CD8-positive, alpha-beta memory T cell (primary cell): ENCODE measurements at regions not wholly inside any gene's neighbourhood (a gene's known extent, or its start where the extent isn't known, plus 50 kb on each side); places are given as distances from the start of the nearest gene placed in this dataset.

Experiments used
- CTCF ChIA-PET: fragments of 350-600 bp; sonication (Branson Sonifier 250); formaldehyde crosslinking; loops from one replicate; lab custom pipeline; 2021; ENCODE audit warnings: antibody characterized with exemption; lab: Charles Lee
- POLR2A ChIA-PET: fragments of 350-600 bp; sonication (Branson Sonifier 250); formaldehyde crosslinking; loops from one replicate; lab custom pipeline; 2021; ENCODE audit warnings: antibody characterized with exemption; lab: Charles Lee
- DNase-seq, 5 donors: peaks; one replicate each; pipeline versions ENCODE4 v3.0.0 to v3.0.0-alpha.2; 2020 to 2022; ENCODE audit warnings: mixed read lengths in 1 of 5
- H3K27ac ChIP-seq: one replicate; pipeline ENCODE4 v1.7.0; 2013; ENCODE audit warnings: low read depth, mild to moderate bottlenecking, low read length, moderate library complexity
- H3K27me3 ChIP-seq: 2 replicates; pipeline ENCODE4 v1.7.0; 2013; ENCODE audit warnings: low read length, mild to moderate bottlenecking; ENCODE audit not compliant: insufficient read depth, poor library complexity, severe bottlenecking
- H3K36me3 ChIP-seq: 2 replicates; pipeline ENCODE4 v1.7.0; 2013; ENCODE audit warnings: mild to moderate bottlenecking, low read length, moderate library complexity; ENCODE audit not compliant: insufficient read depth
- H3K4me1 ChIP-seq: 2 replicates; pipeline ENCODE4 v1.7.0; 2013; ENCODE audit warnings: mild to moderate bottlenecking, low read length, moderate library complexity; ENCODE audit not compliant: insufficient read depth
- H3K4me3 ChIP-seq: 2 replicates; pipeline ENCODE4 v1.7.0; 2013; ENCODE audit warnings: mild to moderate bottlenecking, low read length
- H3K9me3 ChIP-seq: 2 replicates; pipeline ENCODE4 v1.7.0; 2013; ENCODE audit warnings: mild to moderate bottlenecking, low read length
- H3K27ac Mint-ChIP-seq, 8 donors: one replicate each; pipeline ENCODE4 v1.8.0; 2020 to 2021; ENCODE audit warnings: mixed read lengths in 8 of 8, mild to moderate bottlenecking in 6 of 8, inconsistent platforms in 3 of 8, moderate library complexity in 3 of 8
- H3K27me3 Mint-ChIP-seq, 2 donors: one replicate each; pipeline ENCODE4 v1.8.0; 2020 to 2021; ENCODE audit warnings: mixed read lengths in 2 of 2, mild to moderate bottlenecking in 1 of 2, moderate library complexity in 1 of 2
- H3K36me3 Mint-ChIP-seq, 3 donors: one replicate each; pipeline ENCODE4 v1.8.0; 2020 to 2021; ENCODE audit warnings: mixed read lengths in 3 of 3, inconsistent platforms in 1 of 3, mild to moderate bottlenecking in 1 of 3
- H3K4me1 Mint-ChIP-seq, 3 donors: one replicate each; pipeline ENCODE4 v1.8.0; 2020 to 2021; ENCODE audit warnings: mixed read lengths in 3 of 3, inconsistent platforms in 1 of 3, mild to moderate bottlenecking in 1 of 3
- H3K4me3 Mint-ChIP-seq, 7 donors: one replicate each; pipeline ENCODE4 v1.8.0; 2020 to 2021; ENCODE audit warnings: mixed read lengths in 7 of 7, mild to moderate bottlenecking in 6 of 7, moderate library complexity in 4 of 7, inconsistent platforms in 2 of 7
- H3K9me3 Mint-ChIP-seq, 5 donors: one replicate each; pipeline ENCODE4 v1.8.0; 2020 to 2022; ENCODE audit warnings: mixed read lengths in 5 of 5, mild to moderate bottlenecking in 3 of 5, moderate library complexity in 2 of 5, inconsistent platforms in 1 of 5

DNA sequence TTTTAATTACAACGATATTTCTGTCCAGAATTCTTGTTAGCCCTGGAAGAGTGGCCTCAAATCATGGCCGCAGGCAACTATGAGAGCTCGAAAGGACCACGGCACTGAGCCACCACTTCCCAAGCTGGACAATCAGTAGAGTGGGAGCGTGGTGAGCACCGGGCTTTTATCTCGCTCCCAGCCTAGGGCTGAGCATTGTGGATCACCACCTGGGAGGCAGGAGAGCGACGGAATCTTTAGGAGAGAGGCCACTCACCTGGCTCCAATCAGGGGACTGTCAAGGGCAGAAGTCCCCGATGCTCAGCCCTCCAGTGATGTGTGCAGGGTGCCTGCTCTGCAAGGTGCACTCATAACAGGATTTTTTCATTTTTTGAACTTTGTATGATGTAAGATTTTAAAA, 377.1 kb upstream of the B3GAT1 start:
- DNase-seq: no peak
- ChIA-PET CTCF (no interaction called here), POLR2A (no interaction called here)
- Mint-ChIP-seq H3K4me3 (no peak overlapping the region), H3K9me3 (no peaks in the 10 kb centered on the region), H3K36me3 (no peaks in the 10 kb centered on the region), H3K4me1 (no peaks in the 10 kb centered on the region), H3K27ac (no peak overlapping the region), H3K27me3 (peaks cover 0 to 23% of the 10 kb centered on the region in 2 donors)
- no peak overlapping the region for H3K27ac ChIP-seq
- H3K36me3 ChIP-seq: no peaks in the 10 kb centered on the region
- no peak overlapping the region for H3K4me3 ChIP-seq
- no peaks in the 10 kb centered on the region for H3K9me3 ChIP-seq
- H3K27me3 ChIP-seq: peaks cover 4% of the 10 kb centered on the region
- H3K4me1 ChIP-seq: no peaks in the 10 kb centered on the region

DNA sequence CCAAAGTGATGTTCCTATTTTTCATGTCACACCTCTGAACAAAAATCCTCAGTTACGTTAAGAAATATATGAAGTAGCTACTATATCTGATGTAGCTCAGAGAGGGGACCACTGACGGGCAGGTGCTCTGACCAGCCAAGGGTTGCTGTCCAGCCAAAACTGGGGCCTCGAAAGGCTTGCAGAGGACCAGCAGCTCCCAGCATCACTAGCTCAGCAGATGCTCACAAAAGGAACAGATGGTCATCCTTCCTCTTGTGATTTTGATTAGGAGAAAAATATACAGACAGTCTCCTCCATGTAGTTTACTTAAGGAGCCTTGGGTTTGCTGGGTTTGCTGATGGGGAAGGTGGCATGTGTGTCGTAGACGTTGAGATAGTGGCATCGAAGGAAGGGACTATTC, 374.6 kb upstream of the B3GAT1 start:
- H3K4me3 ChIP-seq: no peak overlapping the region
- no peak overlapping the region for H3K4me3 Mint-ChIP-seq
- no peaks in the 10 kb centered on the region for H3K9me3 ChIP-seq
- no peaks in the 10 kb centered on the region for H3K36me3 ChIP-seq
- peaks cover 10% of the 10 kb centered on the region for H3K27me3 ChIP-seq
- ChIA-PET CTCF (no interaction called here), POLR2A (no interaction called here)
- DNase-seq: no peak
- no peaks in the 10 kb centered on the region for H3K4me1 Mint-ChIP-seq
- H3K27ac Mint-ChIP-seq: no peak overlapping the region
- H3K9me3 Mint-ChIP-seq: no peaks in the 10 kb centered on the region
- no peaks in the 10 kb centered on the region for H3K4me1 ChIP-seq
- H3K27me3 Mint-ChIP-seq: peaks cover 3 to 42% of the 10 kb centered on the region in 2 donors
- H3K27ac ChIP-seq: no peak overlapping the region
- H3K36me3 Mint-ChIP-seq: no peaks in the 10 kb centered on the region

DNA sequence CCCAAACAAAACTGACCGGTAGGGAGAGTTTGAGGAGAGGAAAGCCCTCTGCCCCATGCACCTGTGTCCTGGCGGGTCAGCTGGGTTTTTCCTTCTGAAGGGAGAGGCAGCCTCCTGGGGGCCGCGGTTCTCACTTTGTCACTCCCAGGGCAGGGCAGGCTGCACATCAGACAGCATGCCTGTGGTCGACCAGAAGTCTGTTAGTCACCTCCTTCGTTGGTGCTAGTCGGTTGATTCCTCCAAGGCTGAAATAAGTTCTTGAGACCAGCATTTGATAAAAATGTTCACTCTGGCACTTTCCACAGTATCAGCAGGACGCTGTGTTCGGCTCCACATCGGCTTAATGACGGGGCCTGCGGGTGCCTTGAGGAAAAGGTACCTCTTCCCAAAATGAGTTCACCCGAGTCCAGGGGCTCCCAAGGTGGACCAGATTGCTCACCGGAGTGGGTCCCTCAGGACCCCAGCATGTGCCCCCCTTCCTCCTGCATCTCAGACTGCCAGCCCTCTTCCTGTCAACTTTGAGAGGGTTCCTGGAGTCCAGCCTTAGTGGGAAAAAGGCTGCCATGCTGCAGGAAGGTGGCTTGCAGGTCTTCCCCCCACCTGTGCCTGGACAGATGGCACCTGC, 373.7 kb upstream of the B3GAT1 start:
- ChIA-PET POLR2A (no interaction called here), CTCF (no interaction called here)
- H3K36me3 ChIP-seq: no peaks in the 10 kb centered on the region
- H3K4me1 Mint-ChIP-seq: no peaks in the 10 kb centered on the region
- no peaks in the 10 kb centered on the region for H3K9me3 Mint-ChIP-seq
- no peak overlapping the region for H3K27ac ChIP-seq
- H3K27me3 Mint-ChIP-seq: peaks cover 3 to 45% of the 10 kb centered on the region in 2 donors
- no peak for DNase-seq
- H3K4me3 Mint-ChIP-seq: no peak overlapping the region
- H3K4me1 ChIP-seq: no peaks in the 10 kb centered on the region
- H3K27me3 ChIP-seq: peaks cover 10% of the 10 kb centered on the region
- H3K27ac Mint-ChIP-seq: no peak overlapping the region
- no peaks in the 10 kb centered on the region for H3K9me3 ChIP-seq
- no peaks in the 10 kb centered on the region for H3K36me3 Mint-ChIP-seq
- H3K4me3 ChIP-seq: no peak overlapping the region

DNA sequence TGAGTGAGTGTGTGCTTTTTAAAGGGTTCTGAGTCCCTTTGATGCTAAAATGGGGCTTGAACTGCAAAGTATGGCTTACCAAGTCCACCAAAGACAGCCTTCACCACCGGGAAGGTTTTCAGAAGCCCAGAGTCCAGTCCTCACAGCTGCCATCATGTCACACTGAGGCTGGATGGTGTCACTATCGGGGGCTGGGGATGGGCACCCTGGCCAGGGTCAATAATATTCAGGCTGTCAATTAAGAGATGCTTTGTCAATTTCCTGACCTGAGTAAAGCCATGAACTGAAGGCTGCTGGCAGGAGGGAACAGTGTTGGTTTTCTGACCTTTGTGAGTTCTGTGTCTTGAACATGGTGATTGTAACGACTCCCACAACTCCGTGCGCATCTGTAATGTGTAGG, 373.0 kb upstream of the B3GAT1 start:
- Histone ChIP-seq H3K4me3 (no peak overlapping the region), H3K27me3 (peaks cover 10% of the 10 kb centered on the region), H3K9me3 (no peaks in the 10 kb centered on the region), H3K4me1 (no peaks in the 10 kb centered on the region), H3K27ac (no peak overlapping the region), H3K36me3 (no peaks in the 10 kb centered on the region)
- Mint-ChIP-seq H3K4me1 (no peaks in the 10 kb centered on the region), H3K27me3 (peaks cover 4 to 49% of the 10 kb centered on the region in 2 donors), H3K27ac (no peak overlapping the region), H3K4me3 (no peak overlapping the region), H3K9me3 (no peaks in the 10 kb centered on the region), H3K36me3 (no peaks in the 10 kb centered on the region)
- no peak for DNase-seq
- ChIA-PET CTCF (no interaction called here), POLR2A (no interaction called here)

DNA sequence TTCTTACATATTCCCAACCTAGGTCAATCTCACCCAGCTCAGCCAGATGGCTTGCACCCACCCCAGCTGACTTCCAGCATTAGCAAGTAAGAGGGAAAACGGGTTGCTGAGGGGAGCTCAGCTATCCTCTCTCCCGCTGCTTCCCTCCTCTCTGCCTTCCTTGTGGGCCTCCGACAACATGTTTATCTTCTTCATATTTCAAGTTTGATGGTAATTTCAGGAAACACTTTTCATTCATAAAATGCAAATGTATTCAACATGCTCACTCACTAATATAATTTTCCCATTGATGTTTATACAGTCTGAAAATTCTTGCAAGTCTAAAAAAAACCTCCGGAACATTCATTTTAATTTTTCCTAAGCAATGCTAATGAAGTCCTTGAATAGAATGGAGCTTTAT, 372.5 kb upstream of the B3GAT1 start:
- DNase-seq: no peak
- Mint-ChIP-seq H3K36me3 (no peaks in the 10 kb centered on the region), H3K27me3 (peaks cover 6 to 54% of the 10 kb centered on the region in 2 donors), H3K4me1 (no peaks in the 10 kb centered on the region), H3K4me3 (no peak overlapping the region), H3K9me3 (no peaks in the 10 kb centered on the region), H3K27ac (no peak overlapping the region)
- ChIA-PET CTCF (no interaction called here), POLR2A (no interaction called here)
- H3K36me3 ChIP-seq: no peaks in the 10 kb centered on the region
- no peak overlapping the region for H3K4me3 ChIP-seq
- H3K4me1 ChIP-seq: no peaks in the 10 kb centered on the region
- H3K27me3 ChIP-seq: peaks cover 10% of the 10 kb centered on the region
- H3K27ac ChIP-seq: no peak overlapping the region
- no peaks in the 10 kb centered on the region for H3K9me3 ChIP-seq

DNA sequence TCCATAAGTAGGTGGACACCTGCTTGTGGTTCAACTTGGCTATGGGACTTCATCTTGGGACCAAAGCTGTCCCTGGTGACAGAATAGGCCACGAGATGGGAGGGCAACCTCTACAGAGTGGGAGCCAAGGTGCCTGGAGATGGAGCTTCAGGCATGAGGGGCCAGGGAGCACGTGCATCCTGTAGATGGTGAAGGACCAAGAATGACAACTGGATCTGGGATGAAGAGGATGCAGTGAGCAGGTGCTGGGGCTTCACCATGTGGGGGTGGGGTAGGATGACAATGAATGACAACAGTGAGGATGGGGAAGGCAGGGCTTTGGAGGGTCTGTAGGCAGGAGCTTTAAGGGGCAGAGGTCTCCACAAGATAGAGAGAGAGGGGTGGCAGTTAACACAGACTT, 372.0 kb upstream of the B3GAT1 start:
- H3K36me3 Mint-ChIP-seq: no peaks in the 10 kb centered on the region
- ChIA-PET CTCF (no interaction called here), POLR2A (no interaction called here)
- H3K27ac ChIP-seq: no peak overlapping the region
- H3K27me3 ChIP-seq: peaks cover 10% of the 10 kb centered on the region
- no peak overlapping the region for H3K4me3 Mint-ChIP-seq
- no peaks in the 10 kb centered on the region for H3K36me3 ChIP-seq
- peaks cover 9 to 58% of the 10 kb centered on the region in 2 donors for H3K27me3 Mint-ChIP-seq
- H3K4me1 Mint-ChIP-seq: no peaks in the 10 kb centered on the region
- H3K4me3 ChIP-seq: no peak overlapping the region
- DNase-seq: no peak
- no peaks in the 10 kb centered on the region for H3K4me1 ChIP-seq
- H3K27ac Mint-ChIP-seq: no peak overlapping the region
- H3K9me3 Mint-ChIP-seq: no peaks in the 10 kb centered on the region
- H3K9me3 ChIP-seq: no peaks in the 10 kb centered on the region

DNA sequence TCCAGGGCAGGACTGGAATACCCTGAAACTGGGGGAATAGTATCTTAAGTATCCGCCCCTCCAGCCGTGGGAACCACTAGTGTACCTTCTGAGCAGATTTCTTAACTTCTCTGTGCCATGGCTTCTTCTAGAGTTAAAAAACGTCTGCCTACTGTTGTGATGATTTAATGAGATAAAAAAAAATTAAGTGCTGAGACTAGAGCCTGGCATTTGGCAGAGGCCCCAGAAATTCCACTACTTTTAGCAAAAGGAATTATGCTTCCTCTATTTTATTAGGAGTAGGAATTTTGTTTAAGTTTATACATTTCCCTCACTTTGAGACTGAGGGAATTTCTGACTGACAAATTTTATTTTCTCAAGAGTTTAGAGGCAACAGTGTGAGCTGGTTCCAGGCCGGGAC, 371.2 kb upstream of the B3GAT1 start:
- DNase-seq: no peak

DNA sequence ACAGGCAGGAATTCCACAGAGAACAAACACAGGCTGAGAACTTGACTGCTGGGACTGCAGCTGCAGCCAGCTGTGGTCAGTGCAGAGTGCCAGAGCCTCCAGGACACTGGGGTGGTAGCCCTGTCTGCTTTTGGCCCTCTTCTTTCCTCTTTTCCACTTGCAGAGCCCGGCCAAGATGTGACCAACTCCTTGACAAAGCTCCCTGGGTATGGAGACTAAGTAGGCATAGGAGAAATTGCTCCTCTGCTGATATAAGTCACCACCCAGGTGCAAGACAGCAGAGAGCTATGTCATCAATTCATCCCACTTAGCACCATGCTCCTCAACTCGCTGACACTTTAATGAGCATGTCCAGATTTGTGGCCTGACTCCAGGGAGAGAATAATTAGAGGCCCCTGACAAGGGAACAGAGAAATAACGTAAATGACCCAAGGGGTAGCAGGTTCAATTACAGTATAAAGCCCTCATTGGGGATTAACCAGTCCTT, 369.4 kb upstream of the B3GAT1 start:
- Mint-ChIP-seq H3K27me3 (peaks cover 14 to 56% of the 10 kb centered on the region in 2 donors), H3K4me3 (no peak overlapping the region), H3K9me3 (no peaks in the 10 kb centered on the region), H3K4me1 (no peaks in the 10 kb centered on the region), H3K27ac (no peak overlapping the region), H3K36me3 (no peaks in the 10 kb centered on the region)
- Histone ChIP-seq H3K36me3 (no peaks in the 10 kb centered on the region), H3K27ac (no peak overlapping the region), H3K4me3 (no peak overlapping the region), H3K4me1 (no peaks in the 10 kb centered on the region), H3K27me3 (peaks cover 10% of the 10 kb centered on the region), H3K9me3 (no peaks in the 10 kb centered on the region)
- POLR2A ChIA-PET: no interaction called here
- CTCF ChIA-PET: no interaction called here
- no peak for DNase-seq

More for the DNA sequence above, 371.2 kb upstream of the B3GAT1 start:
- no peaks in the 10 kb centered on the region for H3K36me3 Mint-ChIP-seq
- H3K4me1 ChIP-seq: no peaks in the 10 kb centered on the region
- H3K9me3 Mint-ChIP-seq: no peaks in the 10 kb centered on the region
- H3K27ac Mint-ChIP-seq: no peak overlapping the region
- H3K9me3 ChIP-seq: no peaks in the 10 kb centered on the region
- no peak overlapping the region for H3K4me3 Mint-ChIP-seq
- no peaks in the 10 kb centered on the region for H3K4me1 Mint-ChIP-seq
- peaks cover 12 to 58% of the 10 kb centered on the region in 2 donors for H3K27me3 Mint-ChIP-seq
- ChIA-PET CTCF (no interaction called here), POLR2A (no interaction called here)
- H3K4me3 ChIP-seq: no peak overlapping the region
- H3K27me3 ChIP-seq: peaks cover 10% of the 10 kb centered on the region
- no peaks in the 10 kb centered on the region for H3K36me3 ChIP-seq
- H3K27ac ChIP-seq: no peak overlapping the region
